GM13977 (cell line): ENCODE measurements at regions not wholly inside any gene's neighbourhood (a gene's known extent, or its start where the extent isn't known, plus 50 kb on each side); places are given as distances from the start of the nearest gene placed in this dataset.

Source experiments
- DNase-seq: peaks from one replicate; pipeline ENCODE4 v3.0.0; 2012; ENCODE audit warnings: low spot score
- CTCF ChIP-seq: IDR thresholded peaks from 2 replicates; pipeline ENCODE4 v1.5.1; 2012; ENCODE audit warnings: mild to moderate bottlenecking, control low read depth; ENCODE audit not compliant: insufficient read depth; ENCODE audit errors: extremely low read depth, missing control alignments
- in situ Hi-C: fragments of 300-500 bp; cut with MboI; formaldehyde crosslinking; loops from one replicate; pipeline ENCODE4 v1.12.0; 2022; ENCODE audit warnings: low sequenced_read_pairs, low pct_unique_long_range_greater_than_20kb, mixed read lengths, inconsistent platforms; ENCODE audit not compliant: unreplicated experiment

GRCh38 chr1:194975913-194976312, 1632.3 kb downstream of the KCNT2 start:
- TF ChIP-seq CTCF = no peak
- DNase-seq = no peak
- in situ Hi-C loops = no loop called here

DNA sequence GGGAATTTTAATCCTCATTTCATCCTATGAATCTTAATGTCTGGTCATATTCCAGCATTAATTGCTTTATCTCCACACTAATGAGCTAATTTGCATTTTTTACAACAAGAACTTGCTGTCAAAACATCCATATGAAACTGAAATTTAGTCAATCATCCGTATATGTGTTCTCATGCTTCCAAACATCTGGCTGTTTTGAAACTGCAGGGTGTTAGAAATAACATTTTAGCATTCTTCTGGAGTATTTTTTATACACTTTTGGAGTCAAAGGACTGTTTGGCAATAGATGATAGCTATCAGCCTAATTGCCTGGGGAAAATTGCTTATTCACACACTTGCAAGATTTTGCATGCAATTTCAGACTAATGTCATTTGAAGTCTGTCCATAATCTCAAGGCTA, 1639.3 kb downstream of the KCNT2 start:
- no peak for DNase-seq
- no peak for TF ChIP-seq CTCF
- in situ Hi-C loops = no loop called here

DNA sequence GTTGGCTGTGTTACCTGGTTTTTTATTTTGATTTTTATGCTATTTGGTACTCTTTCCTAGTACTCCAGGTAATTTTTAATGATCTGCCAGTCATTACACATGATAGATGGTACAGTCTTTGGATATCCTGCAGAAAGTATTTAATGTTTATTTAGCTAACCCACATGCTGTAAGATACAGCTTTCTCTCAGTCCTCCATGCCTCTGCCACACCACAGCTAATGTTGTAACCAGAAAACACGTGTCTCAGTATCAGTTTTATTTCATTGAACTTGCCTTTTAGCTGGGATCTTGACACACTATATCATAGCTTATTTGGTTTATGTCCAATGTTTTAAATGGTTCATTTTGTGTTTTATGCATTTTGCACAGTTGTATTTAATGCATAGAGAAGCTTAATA, 1648.4 kb downstream of the KCNT2 start:
- no peak for DNase-seq
- in situ Hi-C loops = no loop called here
- no peak for TF ChIP-seq CTCF

- no peak for TF ChIP-seq CTCF
- no peak for DNase-seq
- in situ Hi-C loops = no loop called here
These were observed 1656.1 kb downstream of the KCNT2 start for GRCh38 chr1:194952171-194952570.

DNA sequence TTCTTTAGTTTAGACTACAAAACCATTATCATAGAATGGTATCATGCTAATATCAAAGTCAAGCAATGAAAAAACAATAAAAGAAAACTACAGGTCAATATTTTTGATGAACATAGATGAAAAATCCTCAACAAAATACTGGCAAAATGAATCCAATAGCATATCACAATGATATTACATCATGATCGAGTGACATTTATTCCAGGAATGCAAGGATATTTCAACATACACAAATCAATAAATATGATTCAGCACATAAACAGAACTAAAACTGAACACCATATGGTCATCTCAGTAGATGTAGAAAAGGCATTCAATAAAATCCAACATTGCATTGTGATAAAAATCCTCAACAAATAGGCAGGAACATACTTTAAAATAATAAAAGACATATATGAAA, 1657.7 kb downstream of the KCNT2 start:
- no peak for TF ChIP-seq CTCF
- in situ Hi-C loops = no loop called here
- DNase-seq = no peak

GRCh38 chr1:194940336-194941030, 1667.8 kb downstream of the KCNT2 start:
- DNase-seq = no peak
- in situ Hi-C loops = no loop called here
- TF ChIP-seq CTCF = no peak
